ENCODE measurements at regions not wholly inside any gene's neighbourhood (a gene's known extent, or its start where the extent isn't known, plus 50 kb on each side); places are given as distances from the start of the nearest gene placed in this dataset.

DNA sequence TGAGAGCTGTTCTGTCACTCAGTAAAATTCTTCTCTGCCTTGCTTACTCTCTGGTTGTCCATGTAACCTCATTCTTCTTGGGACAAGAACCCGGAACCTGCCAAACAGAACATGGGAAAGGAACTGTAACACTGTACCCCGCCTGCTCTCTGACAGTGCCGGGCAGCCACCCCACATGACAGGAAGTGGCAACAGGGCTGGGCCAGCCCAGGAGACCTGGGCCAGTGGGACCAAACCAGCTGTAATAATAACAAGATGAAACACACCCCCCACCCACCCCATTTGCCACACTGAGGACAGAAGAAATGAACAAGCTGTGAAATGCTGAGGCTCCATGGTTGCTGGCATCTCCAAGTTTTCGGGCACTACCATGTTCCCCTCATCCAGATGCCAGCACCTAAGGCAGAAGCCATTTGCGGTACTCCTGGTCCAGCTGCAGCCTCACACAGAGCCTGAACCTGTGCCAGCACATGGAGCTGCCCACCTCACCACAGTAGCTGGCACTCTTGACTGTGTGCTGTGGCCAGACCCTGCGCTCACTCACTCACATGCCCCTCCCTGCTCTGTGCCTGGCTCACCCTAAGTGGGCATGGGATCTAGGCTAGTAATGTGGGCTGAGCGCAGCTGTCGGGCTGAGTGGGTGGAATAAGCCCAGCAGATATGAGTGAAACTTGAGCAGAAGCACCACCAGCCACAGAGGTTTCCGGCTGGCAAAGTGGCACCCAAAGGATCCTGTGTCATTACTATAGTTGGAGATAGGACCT is 126.2 kb upstream of the UGT8 start:
- no peak for DNase-seq

DNA sequence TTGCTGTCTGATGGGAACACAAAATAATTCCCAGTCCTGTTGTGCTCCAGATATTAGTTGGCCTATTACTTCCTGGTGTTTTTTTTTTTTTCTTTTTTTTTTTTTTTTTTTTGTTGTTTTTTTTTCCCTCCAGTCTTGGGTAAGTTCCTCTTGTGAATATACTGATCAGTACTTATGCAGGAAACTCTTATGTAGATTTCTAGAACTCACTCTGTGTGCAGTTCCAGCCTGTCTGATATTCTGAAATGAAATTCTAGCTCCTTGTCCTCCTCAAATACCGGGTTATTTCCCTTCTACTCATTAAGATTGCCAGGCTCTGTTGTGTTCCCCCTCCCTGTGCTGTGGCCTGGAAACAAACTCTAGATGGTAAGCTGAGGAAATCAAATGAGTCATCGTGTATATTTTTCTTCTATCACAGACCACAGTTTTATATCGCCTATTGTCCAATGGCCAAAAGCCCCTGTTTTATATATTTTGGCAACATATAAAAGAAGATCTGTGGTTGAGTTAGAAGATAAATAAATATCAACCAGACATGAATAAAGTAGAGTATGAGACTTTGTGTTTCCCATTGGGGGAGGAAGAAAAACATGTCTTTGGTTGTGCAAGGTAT is 124.3 kb upstream of the UGT8 start:
- DNase-seq: no peak

DNA sequence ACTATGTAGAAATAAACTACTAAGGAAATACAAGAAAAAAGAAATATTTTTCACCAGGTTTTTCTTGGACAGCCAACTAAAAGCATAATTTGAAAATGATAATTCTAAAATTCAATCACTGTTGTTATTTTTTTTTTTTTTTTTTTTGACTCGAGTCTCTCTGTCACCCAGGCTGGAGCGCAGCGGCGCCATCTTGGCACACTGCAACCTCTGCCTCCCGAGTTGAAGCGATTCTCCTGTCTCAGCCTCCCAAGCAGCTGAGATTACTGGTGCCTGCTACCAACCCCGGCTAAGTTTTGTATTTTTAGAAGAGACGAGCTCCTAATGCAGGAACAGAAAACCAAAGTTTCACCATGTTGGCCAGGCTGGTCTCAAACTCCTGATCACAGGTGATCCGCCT is 122.3 kb upstream of the UGT8 start:
- no peak for DNase-seq

DNA sequence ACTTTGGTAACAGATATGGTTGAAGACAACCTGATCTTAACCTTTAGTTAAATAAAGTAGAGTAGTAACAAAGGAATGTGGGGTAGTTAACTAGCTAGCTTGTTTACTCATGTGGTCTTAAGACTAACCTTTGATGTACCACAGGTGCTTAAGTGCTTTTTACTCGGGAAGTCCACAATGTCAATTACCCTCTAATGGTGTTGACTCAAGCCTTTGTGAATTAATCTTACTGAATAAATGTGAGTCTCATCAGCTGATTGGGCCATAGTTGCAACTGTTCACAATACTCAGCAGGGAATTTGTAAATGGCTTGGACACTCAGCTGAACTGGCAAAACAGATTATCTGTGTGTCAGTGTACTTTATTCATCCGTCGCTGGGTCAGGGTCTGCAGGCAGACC is 119.0 kb upstream of the UGT8 start:
- DNase-seq: no peak

DNA sequence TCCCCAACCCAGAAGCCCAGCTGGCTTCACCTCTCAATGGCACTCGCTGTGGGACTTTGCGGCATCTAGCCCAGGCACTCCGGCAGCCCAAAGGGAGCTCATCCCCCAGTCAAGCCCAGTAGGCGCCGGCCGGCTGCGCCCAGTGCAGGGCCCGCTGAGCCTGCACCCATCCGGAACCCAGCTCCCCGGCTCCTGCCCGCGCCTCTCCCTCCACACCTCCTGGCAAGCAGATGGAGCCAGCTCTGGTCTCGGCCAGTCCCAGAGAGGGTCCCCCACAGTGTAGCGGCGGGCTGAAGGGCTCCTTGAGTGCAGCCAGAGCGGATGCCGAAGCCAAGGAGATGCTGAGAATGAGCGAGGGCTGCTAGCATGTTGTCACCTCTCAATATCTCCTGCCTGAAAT is 116.8 kb upstream of the UGT8 start:
- no peak for DNase-seq

DNA sequence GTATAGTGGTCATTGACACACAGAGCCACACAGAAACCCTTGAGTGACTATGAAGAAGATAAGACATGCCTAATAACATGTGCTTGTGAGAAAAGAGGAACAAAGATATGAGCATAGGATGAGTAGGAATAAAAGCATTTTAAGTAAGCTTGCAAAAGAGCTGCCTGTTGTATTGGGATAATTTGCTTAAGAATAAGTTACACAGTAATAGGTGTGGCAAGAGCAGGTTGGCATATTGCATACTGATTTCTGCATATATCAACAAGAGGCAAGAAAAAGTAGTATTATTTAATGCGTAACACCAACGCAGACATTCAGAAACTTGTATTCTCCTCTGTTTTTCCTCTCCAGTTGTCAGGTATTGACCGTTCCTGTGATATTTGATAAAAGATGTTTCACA is 111.5 kb upstream of the UGT8 start:
- DNase-seq: no peak

DNA sequence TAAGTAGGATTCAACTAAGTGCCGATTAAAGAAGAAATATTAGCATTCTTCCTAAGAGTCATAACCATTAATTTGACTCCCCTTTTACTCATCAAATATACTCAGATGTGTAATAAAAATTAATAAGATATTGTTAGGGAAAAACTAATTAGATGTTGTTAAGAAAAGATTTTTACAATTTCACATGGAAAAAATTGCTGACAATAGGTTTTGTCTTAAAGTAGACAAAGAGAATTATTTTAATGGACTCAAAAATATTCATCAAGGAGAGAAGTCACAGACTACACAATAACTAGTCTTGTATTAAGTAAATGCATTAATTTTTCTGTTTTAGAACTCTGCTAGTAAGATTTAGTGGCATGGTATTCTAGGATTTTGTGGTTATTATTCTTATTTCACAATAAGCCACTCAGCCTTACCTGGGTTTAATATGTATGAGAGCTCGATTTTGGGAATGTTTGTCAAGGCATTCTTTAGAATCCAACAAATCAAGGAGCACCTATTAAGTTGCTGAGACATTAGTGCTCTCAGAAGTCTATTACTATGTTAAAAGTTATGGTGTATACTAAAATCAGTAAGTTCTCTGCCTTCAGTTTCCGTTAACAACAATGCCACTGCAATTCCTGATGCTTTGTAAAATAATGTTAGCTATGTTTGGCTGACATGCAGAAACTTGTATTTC is 110.2 kb upstream of the UGT8 start:
- DNase-seq: no peak

DNA sequence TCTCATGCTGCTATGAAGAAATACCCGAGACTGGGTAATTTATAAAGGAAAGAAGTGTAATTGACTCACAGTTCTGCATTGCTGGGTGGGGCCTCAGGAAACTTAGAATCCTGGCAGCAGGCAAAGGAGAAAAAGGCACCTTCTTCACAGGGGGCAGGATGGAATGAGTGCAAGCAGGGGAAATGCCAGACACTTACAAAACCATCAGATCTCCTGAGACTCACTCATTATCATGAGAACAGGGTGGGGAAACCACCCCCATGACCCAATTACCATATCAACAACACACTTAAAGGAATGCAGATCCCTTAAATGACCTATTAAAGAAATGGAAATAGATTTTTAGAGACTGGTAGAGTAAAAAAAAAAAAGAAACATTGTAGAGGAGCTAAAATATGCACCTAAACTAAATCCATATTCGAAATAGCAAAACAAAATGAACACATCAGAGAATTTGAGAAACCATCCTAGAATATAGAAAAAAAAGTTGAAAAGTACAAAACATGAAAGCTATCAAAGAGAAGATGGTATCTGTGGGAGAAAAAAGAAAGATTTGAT is 104.3 kb upstream of the UGT8 start:
- no peak for DNase-seq

DNA sequence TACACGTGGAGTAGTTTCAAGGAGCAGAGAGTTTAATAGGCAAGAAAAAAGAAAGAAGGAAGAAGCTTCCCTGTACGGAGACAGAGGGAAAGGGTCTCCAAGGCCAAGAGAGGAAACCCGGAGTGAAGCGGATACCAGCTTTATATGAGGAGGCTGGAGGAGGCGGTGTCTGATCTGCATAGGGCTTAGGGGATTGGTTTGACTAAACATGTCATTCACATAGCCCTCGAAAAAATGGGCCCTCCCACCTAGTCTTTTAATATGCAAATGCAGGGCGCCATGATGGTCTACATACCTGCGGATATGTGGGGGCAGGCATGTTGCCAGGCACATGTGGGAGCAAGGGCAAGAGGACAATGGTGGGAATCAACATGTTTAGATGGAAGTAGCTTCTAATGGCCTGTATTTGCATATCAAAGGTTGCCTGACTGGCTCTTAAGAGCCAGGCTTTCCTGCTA is 103.1 kb upstream of the UGT8 start:
- DNase-seq: no peak

DNA sequence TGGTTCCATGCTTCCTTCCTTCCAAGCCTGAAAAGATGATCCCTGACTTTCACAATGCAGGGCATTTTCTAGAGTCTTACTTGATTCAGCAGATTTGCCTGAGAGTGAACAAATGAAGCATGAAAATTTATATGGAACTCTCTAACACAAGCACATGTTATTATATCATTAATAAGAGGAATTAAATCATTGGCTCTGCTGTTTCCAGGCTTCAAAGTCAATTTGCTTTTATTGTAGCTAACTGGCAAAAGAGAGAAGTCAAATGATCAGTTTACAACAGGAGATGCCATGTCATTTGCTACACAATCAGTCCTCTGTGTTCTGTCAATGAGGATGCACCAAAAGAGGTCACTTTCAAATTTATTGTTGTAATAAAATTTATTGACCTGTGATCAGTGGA is 101.5 kb upstream of the UGT8 start:
- DNase-seq: no peak

DNA sequence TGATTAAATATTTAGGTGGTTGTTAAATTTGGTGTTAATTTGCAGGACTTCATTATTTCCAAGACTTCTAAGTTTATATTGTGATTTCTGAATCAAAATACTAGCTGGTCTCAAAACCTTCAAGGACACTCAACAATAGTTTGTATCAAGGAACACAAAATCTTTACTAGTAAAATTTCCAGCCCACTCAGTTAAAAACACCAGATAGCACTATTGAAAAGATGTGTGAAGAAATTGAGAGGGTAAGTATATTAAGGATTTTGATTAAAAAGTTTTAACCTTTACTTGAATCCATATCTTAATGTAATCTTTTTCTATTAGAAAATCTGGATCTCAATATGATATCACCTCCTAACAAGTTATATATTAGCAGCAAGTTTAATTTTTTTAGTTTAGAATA is 89.3 kb upstream of the UGT8 start:
- no peak for DNase-seq

DNA sequence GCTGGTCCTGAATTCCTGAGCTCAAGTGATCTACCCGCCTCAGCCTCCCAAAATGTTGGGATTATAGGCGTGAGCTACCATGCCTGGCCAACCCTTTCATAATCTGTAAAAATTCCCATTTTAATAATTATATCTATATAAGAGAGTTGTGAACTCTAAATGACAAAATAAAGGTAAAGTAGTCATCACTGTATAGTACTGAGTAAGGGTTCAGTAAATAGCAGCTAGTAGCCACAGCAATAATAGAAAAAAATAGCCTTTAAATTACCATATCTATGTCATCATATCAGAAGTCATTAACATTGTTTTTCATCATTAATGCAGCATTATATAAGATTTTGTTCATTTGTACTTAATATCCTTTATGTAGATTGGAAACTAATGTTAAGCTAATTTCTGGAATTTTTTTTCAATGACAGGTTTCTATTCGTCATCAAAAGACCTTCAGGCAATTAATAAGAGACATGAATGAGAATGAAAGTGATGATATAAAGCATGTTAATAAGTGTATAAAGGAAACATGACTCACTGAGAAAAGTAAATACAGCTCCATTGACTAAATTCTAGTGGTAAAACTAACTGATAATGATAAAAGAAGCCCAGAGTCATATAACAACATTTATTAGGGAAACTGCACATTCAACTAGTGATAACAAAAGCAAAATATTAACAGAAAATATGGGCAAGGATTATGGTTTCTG is 85.9 kb upstream of the UGT8 start:
- DNase-seq: no peak

DNA sequence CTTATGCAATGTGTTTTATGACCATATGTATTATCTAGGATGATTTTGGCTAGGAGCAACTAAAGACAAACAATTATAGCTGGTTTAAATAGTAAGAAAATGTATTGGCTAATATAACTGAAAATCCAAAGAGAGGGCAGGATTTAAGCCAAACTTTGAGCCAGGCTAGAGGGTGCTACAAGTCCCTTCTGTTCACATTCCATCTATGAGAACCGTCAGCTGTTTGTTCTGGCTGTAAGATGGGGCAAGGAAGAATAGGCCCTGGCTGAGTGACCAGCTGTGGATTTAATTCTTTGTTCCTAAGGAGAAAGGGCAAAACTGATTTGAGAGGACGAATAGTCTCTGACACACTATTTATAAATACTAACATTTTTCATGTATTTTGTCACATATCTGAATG is 79.2 kb upstream of the UGT8 start:
- no peak for DNase-seq

DNA sequence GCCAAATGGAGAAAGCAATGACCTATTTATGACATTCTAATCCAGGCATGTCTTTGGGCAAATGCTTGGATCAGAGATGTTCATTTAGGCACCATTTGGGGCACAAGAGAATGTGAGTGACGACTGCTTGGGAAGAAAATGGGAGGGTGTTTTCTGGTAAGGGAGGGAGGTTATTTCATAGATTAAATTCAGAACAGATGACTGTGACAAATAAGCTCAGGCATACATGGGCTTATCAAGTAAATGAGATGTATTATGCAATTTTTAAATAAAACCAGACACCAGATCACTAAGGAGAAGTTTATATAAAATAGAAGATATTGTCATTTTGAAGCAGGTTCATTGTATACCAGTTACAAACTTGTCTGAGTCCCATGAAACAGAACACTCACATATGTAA is 71.4 kb upstream of the UGT8 start:
- DNase-seq: no peak

DNA sequence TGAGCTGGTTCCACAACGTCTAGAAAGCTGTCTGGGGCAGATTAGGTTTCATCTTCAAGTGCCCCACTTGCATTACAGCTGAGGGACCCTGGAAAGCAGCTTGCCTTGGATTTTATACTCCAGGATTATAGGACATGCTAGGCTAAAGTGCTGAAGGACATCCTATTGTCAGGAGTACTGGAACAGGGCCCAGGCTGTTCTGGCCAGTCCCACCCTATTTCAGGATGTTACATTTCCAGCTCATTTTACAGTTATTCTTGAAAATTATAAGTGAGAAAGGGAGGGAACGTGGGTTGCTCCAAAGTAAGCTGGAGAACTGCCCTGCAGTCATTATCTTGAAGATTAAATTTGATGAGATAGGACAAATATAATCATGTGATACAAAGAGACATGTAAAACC is 71.0 kb upstream of the UGT8 start:
- DNase-seq: no peak

DNA sequence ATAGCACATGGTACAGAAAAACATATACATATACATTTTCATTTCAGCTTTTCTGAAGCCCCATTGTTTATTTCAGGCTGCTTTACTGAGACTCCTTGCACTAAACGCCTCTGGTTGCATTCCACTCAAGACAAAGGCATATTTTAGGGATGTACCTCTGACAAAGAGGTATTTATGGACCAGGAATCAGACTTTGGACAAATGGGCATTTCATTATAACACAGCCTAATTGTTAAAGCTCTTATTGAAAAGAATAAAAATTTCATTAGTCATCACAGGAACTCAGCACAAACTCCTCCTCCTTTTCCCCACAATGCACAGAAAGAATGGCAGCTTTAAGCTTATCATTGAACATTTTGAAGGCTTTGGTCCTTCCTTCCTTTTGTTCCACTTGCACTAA is 62.9 kb upstream of the UGT8 start:
- DNase-seq: no peak

DNA sequence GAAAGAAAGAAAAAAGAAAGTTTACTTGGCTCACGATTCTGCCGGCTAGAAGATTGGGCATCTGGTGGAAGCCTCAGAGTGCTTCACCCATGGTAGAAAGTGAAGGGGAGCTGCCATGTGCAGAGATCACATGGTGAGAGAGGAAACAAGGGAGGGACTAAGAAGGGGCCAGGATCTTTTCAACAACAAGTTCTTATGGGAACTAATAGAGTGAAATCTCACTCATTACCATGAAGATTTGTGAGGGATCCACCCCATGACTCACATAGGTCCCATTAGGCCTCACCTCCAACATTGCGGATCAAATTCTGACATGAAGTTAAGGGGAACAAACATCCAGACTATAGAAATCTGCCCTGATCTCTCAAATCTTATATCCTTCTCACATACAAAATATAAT is 61.3 kb upstream of the UGT8 start:
- no peak for DNase-seq

DNA sequence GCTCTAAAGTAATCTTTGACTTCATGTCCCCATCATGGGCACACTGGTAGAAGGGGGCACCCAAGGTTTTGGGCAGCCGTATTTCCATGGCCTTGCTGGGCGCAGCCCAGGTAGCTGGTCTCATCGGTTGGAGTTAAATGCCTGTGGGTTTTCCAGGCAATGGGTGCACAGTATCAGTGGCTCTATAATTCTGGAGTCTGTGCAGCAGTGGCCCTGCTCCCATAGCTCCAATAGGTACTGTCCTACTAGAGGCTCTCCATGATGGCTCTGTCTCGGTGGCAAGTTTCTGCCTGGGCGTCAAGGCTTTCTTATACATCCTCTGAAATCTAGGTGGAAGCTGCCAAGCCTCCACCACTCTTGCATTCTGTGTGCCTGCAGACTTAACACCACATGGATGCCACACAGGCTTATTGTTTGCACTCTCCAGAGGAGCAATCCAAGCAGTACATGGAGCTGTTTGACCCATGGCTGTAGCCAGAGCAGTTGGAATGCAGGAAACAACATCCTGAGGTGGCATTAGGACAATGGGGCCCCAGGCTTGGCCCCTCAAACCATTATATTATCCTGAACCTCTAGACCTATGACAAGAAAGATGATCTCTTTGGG is 60.5 kb upstream of the UGT8 start:
- no peak for DNase-seq

DNA sequence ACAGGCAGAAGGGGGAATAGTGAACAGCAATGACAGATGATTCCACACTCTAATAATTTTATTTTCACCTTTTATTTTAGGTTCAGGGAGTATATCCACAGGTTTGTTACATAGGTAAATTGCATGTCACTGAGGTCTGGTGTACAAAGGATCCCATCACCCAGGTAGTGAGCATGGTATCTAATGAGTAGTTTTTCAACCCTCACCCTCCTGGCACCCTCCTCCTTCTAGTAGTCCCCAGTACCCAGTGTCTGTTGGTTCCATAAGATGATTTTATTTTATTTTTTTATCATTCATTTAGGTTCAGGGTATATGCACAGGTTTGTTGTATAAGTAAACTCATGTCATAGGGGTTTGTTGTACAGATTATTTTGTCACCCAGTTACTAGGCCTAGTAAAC is 58.6 kb upstream of the UGT8 start:
- no peak for DNase-seq

DNA sequence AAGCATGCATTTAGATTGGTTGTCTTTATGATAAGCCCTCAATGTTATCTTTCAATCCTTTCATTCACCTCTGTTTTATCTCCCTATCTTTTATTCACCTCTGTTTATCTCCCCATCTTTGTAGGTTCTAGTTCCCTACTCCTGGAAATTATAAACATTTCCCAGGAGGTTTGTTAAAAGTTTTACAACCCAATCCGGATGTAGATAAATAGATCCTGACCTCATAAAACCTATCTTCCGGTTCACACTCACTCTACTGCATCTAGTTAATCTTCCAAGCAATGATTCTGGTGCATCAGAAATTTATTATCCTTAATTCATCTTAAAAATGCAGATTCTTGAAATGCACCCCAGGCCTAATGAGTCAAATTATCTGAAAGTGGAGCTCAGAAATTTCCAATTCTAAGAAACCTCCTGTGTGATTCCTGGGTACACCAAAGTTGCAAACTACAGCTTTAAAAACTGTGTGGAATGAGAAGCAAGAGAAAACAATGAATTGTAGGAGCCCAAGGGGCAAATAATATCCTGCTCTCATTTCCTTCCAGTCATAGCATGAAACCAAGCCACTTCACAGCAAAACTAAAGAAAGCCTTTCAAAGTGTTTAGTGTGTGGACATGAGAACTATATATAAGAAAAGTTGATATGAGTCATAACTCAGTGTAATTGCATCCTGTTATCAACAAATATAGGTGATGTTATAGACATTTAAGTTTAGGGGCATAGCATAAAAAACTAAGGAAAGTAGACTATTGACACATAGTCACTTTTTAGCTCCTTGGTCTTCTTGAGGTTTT is 51.1 kb upstream of the UGT8 start:
- no peak for DNase-seq

Measured in DMS 273 treated with DMSO at 0.1 percent for 48 hours (cell line).